Peyer's patch (tissue), 4 donors: ENCODE measurements at regions not wholly inside any gene's neighbourhood (a gene's known extent, or its start where the extent isn't known, plus 50 kb on each side); places are given as distances from the start of the nearest gene placed in this dataset.

Source experiments
- POLR2A ChIP-seq, 2 donors: fragments of 450-650 bp; IDR thresholded peaks; one replicate each; pipeline ENCODE4 v1.5.1; 2017; ENCODE audit warnings: antibody characterized with exemption in 2 of 2, mild to moderate bottlenecking in 2 of 2, moderate library complexity in 2 of 2
- TF ChIP-seq, protein P1 (sequence below), 6 experiments: fragments of 450-650 bp in 4 of 6; fragments of 200-600 bp in 2 of 6; sonication (generic) in 1 of 6; IDR thresholded peaks; one replicate each; pipeline ENCODE4 v1.5.1; 2017 to 2019; ENCODE audit warnings: antibody characterized with exemption in 6 of 6, mild to moderate bottlenecking in 3 of 6, moderate library complexity in 1 of 6

DNA sequence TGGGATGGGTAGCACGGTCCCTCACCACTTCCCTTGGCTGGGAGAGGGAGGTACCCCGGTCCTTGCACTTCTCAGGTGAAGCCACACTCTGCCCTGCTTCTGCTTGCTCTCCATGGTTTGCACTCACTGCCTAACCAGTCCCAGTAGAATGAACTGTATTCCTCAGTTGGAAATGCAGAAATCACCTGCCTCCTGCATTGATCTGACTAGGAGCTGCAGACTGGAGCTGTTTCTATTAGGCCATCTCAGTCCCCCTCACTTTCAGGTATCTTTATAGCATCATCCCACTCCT lies 264.9 kb downstream of the ZWINT start:
- no peak for TF ChIP-seq POLR2A (IDR thresholded peaks at IDR 0.05)
- TF ChIP-seq, protein P1, sequence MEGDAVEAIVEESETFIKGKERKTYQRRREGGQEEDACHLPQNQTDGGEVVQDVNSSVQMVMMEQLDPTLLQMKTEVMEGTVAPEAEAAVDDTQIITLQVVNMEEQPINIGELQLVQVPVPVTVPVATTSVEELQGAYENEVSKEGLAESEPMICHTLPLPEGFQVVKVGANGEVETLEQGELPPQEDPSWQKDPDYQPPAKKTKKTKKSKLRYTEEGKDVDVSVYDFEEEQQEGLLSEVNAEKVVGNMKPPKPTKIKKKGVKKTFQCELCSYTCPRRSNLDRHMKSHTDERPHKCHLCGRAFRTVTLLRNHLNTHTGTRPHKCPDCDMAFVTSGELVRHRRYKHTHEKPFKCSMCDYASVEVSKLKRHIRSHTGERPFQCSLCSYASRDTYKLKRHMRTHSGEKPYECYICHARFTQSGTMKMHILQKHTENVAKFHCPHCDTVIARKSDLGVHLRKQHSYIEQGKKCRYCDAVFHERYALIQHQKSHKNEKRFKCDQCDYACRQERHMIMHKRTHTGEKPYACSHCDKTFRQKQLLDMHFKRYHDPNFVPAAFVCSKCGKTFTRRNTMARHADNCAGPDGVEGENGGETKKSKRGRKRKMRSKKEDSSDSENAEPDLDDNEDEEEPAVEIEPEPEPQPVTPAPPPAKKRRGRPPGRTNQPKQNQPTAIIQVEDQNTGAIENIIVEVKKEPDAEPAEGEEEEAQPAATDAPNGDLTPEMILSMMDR (IDR thresholded peaks at IDR 0.05): no peak
